GM23338 (cell line): ENCODE measurements at regions not wholly inside any gene's neighbourhood (a gene's known extent, or its start where the extent isn't known, plus 50 kb on each side); places are given as distances from the start of the nearest gene placed in this dataset.

Experiments
- CREB1 ChIP-seq: fragments of 250-450 bp; sonication (Bioruptor Pico); IDR thresholded peaks from 2 replicates; pipeline ENCODE4 v1.5.0; 2020; ENCODE audit warnings: low read depth, mild to moderate bottlenecking, moderate library complexity
- CTCF ChIP-seq, 2 experiments: fragments of 200-600 bp in 1 of 2; sonication (generic) in 1 of 2; conservative IDR thresholded peaks; 2 replicates each; pipeline versions ENCODE4 v1.5.1 to v1.6.1; 2016 to 2017; ENCODE audit warnings: antibody characterized with exemption in 2 of 2, low read depth in 2 of 2, mild to moderate bottlenecking in 2 of 2, moderate library complexity in 1 of 2
- EZH2 ChIP-seq: fragments of 200-600 bp; sonication (generic); IDR thresholded peaks from one replicate; pipeline ENCODE4 v1.8.0; 2017; ENCODE audit warnings: antibody characterized with exemption, mild to moderate bottlenecking, low read depth; ENCODE audit not compliant: unreplicated experiment
- EZH2phosphoT487 ChIP-seq: fragments of 200-600 bp; sonication (generic); IDR thresholded peaks from one replicate; pipeline ENCODE4 v1.8.1; 2018; ENCODE audit warnings: antibody characterized with exemption; ENCODE audit not compliant: unreplicated experiment
- JUNB ChIP-seq: IDR thresholded peaks from one replicate; pipeline ENCODE4 v1.6.1; 2016; ENCODE audit warnings: antibody characterized with exemption; ENCODE audit not compliant: unreplicated experiment
- POLR2AphosphoS5 ChIP-seq: IDR thresholded peaks from 2 replicates; pipeline ENCODE4 v1.6.1; 2016; ENCODE audit warnings: antibody characterized with exemption, low read depth
- REST ChIP-seq: IDR thresholded peaks from one replicate; pipeline ENCODE4 v1.6.1; 2018; ENCODE audit warnings: antibody characterized with exemption; ENCODE audit not compliant: unreplicated experiment
- STAT1 ChIP-seq: IDR thresholded peaks from one replicate; pipeline ENCODE4 v1.6.1; 2016; ENCODE audit warnings: antibody characterized with exemption; ENCODE audit not compliant: unreplicated experiment
- ZNF331 ChIP-seq: fragments of 250-450 bp; sonication (Bioruptor Pico); IDR thresholded peaks from 2 replicates; pipeline ENCODE4 v1.5.0; 2020; ENCODE audit warnings: low read depth, mild to moderate bottlenecking, moderate library complexity
- ZNF462 ChIP-seq: fragments of 250-450 bp; sonication (Bioruptor Pico); IDR thresholded peaks from 2 replicates; pipeline ENCODE4 v1.5.0; 2020; ENCODE audit warnings: mild to moderate bottlenecking, moderate library complexity

GRCh38 chr11:122059565-122059964, 56.5 kb downstream of the BLID start:
- no peak for TF ChIP-seq CTCF (conservative IDR thresholded peaks at IDR 0.05; ENCODE audit: low read depth in 2 of 2)
- TF ChIP-seq EZH2phosphoT487 = no peak
- TF ChIP-seq POLR2AphosphoS5 = no peak
- TF ChIP-seq JUNB = no peak
- no peak for TF ChIP-seq EZH2
- TF ChIP-seq REST = no peak
- no peak for TF ChIP-seq ZNF462 (CRISPR knock-in tag)
- no peak for TF ChIP-seq CREB1 (CRISPR knock-in tag)
- no peak for TF ChIP-seq STAT1
- TF ChIP-seq ZNF331 (CRISPR knock-in tag) = no peak
